Endothelial cell of umbilical vein (primary cell): ENCODE measurements at regions not wholly inside any gene's neighbourhood (a gene's known extent, or its start where the extent isn't known, plus 50 kb on each side); places are given as distances from the start of the nearest gene placed in this dataset.

Experiments used
- BruUV-seq: library from RNA; stranded (reverse); fragments of 400-500 nt; replicated peaks from 2 replicates; lab custom pipeline; 2021; lab: Mats Ljungman, UMichigan
- CTCF ChIA-PET: fragments of 300-600, 350-600 bp; sonication (Branson Sonifier 250); formaldehyde crosslinking; loops from one replicate; lab custom pipeline; 2021; ENCODE audit warnings: antibody characterized with exemption, inconsistent platforms; lab: Charles Lee
- POLR2A ChIA-PET: fragments of 300-600, 350-600 bp; sonication (Branson Sonifier 250); formaldehyde crosslinking; loops from one replicate; lab custom pipeline; 2021; ENCODE audit warnings: antibody characterized with exemption, inconsistent platforms; lab: Charles Lee
- DNase-seq: peaks from one replicate; pipeline ENCODE4 v3.0.0-alpha.2; 2011; ENCODE audit warnings: low read depth, low spot score
- FAIRE-seq: peaks from 2 replicates; lab custom pipeline; 2011; peaks lifted over from hg19 to GRCh38; lab: Jason Lieb, UNC
- H2AFZ ChIP-seq: 2 replicates; pipeline ENCODE4 v1.6.0; 2012; ENCODE audit warnings: low read depth, low read length, control low read depth, inconsistent platforms
- H3K27ac ChIP-seq: 2 replicates; pipeline ENCODE4 v1.5.1; 2011; ENCODE audit warnings: low read depth, mild to moderate bottlenecking, control low read depth, low read length, moderate library complexity; ENCODE audit not compliant: insufficient read depth
- H3K27me3 ChIP-seq, 2 experiments: 2 replicates each; pipeline versions ENCODE4 v1.6.0 to v1.6.1; 2011; ENCODE audit warnings: low read length in 2 of 2, mixed read lengths in 1 of 2; ENCODE audit not compliant: control insufficient read depth in 2 of 2, insufficient read depth in 2 of 2
- H3K36me3 ChIP-seq, 2 experiments: 2 replicates in 1 of 2; 3 replicates in 1 of 2; pipeline ENCODE4 v1.5.1; 2011; ENCODE audit warnings: low read length in 2 of 2, mild to moderate bottlenecking in 1 of 2, moderate library complexity in 1 of 2; ENCODE audit not compliant: control insufficient read depth in 2 of 2, insufficient read depth in 2 of 2; ENCODE audit errors: extremely low read depth in 1 of 2
- H3K4me1 ChIP-seq: 3 replicates; pipeline ENCODE4 v1.5.1; 2011; ENCODE audit warnings: mild to moderate bottlenecking, low read length; ENCODE audit not compliant: control insufficient read depth, insufficient read depth; ENCODE audit errors: extremely low read depth
- H3K4me2 ChIP-seq: 2 replicates; pipeline ENCODE4 v1.6.1; 2011; ENCODE audit warnings: low read length, control low read depth, mixed read lengths; ENCODE audit not compliant: insufficient read depth
- H3K4me3 ChIP-seq, 3 experiments: fragments of 200-600 bp in 1 of 3; sonication (generic), shearing (Covaris generic) in 1 of 3; replicated peaks in 1 of 3; 2 replicates each; pipeline ENCODE4 v1.5.1; 2011 to 2016; ENCODE audit warnings: control low read depth in 3 of 3, low read length in 3 of 3, mild to moderate bottlenecking in 2 of 3, inconsistent platforms in 1 of 3, low read depth in 1 of 3, moderate library complexity in 1 of 3; ENCODE audit not compliant: insufficient read depth in 1 of 3
- H3K79me2 ChIP-seq: 2 replicates; pipeline ENCODE4 v1.6.0; 2012; ENCODE audit warnings: low read length, inconsistent platforms; ENCODE audit not compliant: control insufficient read depth, insufficient read depth
- H3K9ac ChIP-seq: replicated peaks from 2 replicates; pipeline ENCODE3; 2011; ENCODE audit warnings: low read length, control low read depth; ENCODE audit not compliant: insufficient read depth; ENCODE audit errors: extremely low read depth
- H3K9me1 ChIP-seq: replicated peaks from 3 replicates; pipeline ENCODE4 v1.6.0; 2011; ENCODE audit warnings: mild to moderate bottlenecking, low read length; ENCODE audit not compliant: control insufficient read depth, insufficient read depth; ENCODE audit errors: extremely low read depth
- H3K9me3 ChIP-seq: replicated peaks from 2 replicates; pipeline ENCODE4 v1.5.1; 2012; ENCODE audit warnings: low read length, inconsistent platforms; ENCODE audit not compliant: control insufficient read depth, insufficient read depth
- H4K20me1 ChIP-seq: replicated peaks from 2 replicates; pipeline ENCODE3; 2011; ENCODE audit warnings: mild to moderate bottlenecking, low read length; ENCODE audit not compliant: control insufficient read depth, insufficient read depth; ENCODE audit errors: extremely low read depth
- EZH2 ChIP-seq: IDR thresholded peaks from 2 replicates; pipeline ENCODE4 v1.6.1; 2012; ENCODE audit warnings: borderline replicate concordance, low read depth, mild to moderate bottlenecking, moderate library complexity, low read length, inconsistent platforms; ENCODE audit not compliant: severe bottlenecking
- FOS ChIP-seq: IDR thresholded peaks from 2 replicates; pipeline ENCODE4 v1.6.1; 2011; ENCODE audit warnings: mild to moderate bottlenecking, low read length, moderate library complexity, borderline replicate concordance; ENCODE audit not compliant: insufficient read depth
- GATA2 ChIP-seq: IDR thresholded peaks from 2 replicates; pipeline ENCODE4 v1.7.0; 2011; ENCODE audit warnings: low read depth, mild to moderate bottlenecking, moderate library complexity, mixed read lengths, low read length; ENCODE audit not compliant: insufficient read length, insufficient read depth
- JUN ChIP-seq: IDR thresholded peaks from 2 replicates; pipeline ENCODE4 v1.6.1; 2011; ENCODE audit warnings: borderline replicate concordance, low read depth; ENCODE audit not compliant: insufficient read length, insufficient read depth
- POLR2A ChIP-seq: IDR thresholded peaks from 2 replicates; pipeline ENCODE4 v1.6.1; 2012; ENCODE audit warnings: low read depth, mild to moderate bottlenecking, control low read depth, low read length
- POLR2AphosphoS5 ChIP-seq: IDR thresholded peaks from 2 replicates; pipeline ENCODE4 v1.6.1; 2012; ENCODE audit warnings: low read depth, mild to moderate bottlenecking, control low read depth, low read length, moderate library complexity; ENCODE audit not compliant: insufficient read depth
- dilution Hi-C: fragments of 300-500 bp; cut with MboI; formaldehyde crosslinking; loops from one replicate; pipeline ENCODE4 v1.15.0; 2019; ENCODE audit warnings: low sequenced_read_pairs; ENCODE audit not compliant: extremely low pct_ligation_motif_present
- intact Hi-C: fragments of 100-400 bp; cut with micrococcal nuclease; formaldehyde crosslinking; loops from one replicate; pipeline ENCODE4 v1.10.0; 2022
- TF ChIP-seq, protein P1 (sequence below): IDR thresholded peaks from 2 replicates; pipeline ENCODE4 v1.6.1; 2011; ENCODE audit not compliant: insufficient read depth, insufficient read length
- TF ChIP-seq, protein P2 (sequence below), 2 donors: IDR thresholded peaks; 1 replicate in 1 of 2; 2 replicates in 1 of 2; pipeline ENCODE4 v1.5.1; 2011; ENCODE audit warnings: low read length in 2 of 2, mild to moderate bottlenecking in 2 of 2, moderate library complexity in 2 of 2, control low read depth in 1 of 2, inconsistent platforms in 1 of 2, low read depth in 1 of 2; ENCODE audit not compliant: insufficient read depth in 1 of 2; ENCODE audit errors: extremely low read depth in 1 of 2

DNA sequence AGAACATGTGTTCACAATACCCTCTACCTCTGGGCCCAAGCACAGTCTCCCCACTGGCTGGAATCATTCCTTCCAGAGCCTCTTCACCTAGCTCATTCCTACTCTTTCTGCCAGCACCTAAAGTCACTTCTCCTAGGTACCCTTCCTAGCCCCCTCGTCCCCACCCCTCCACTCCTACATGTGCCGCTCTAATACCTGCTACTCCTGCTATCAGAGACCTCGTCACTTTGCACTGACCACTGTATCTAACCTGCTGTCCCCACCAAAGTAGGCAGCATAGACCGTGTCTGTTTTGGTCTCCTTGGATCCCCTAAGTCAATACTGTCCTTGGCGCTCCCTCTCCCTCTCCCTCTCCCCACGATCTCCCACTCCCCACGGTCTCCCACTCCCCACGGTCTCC, 53.2 kb upstream of the PKDCC start:
- H3K9me3 ChIP-seq = no peaks in the 10 kb centered on the region
- no peaks in the 10 kb centered on the region for H3K36me3 ChIP-seq
- no peak overlapping the region for H3K4me2 ChIP-seq
- DNase-seq (no peak), FAIRE-seq (no peak)
- ChIA-PET POLR2A (no interaction called here), CTCF (no interaction called here)
- no peak overlapping the region for H3K4me3 ChIP-seq
- H2AFZ ChIP-seq = no peak overlapping the region
- H3K9me1 ChIP-seq = no peaks in the 10 kb centered on the region
- no TSS peak for BruUV-seq
- peaks cover 3 to 5% of the 10 kb centered on the region in 2 experiments for H3K27me3 ChIP-seq
- dilution Hi-C loops = no loop called here
- H3K4me1 ChIP-seq = no peaks in the 10 kb centered on the region
- H3K9ac ChIP-seq = no peak overlapping the region
- no peaks in the 10 kb centered on the region for H3K79me2 ChIP-seq
- TF ChIP-seq, protein P1, sequence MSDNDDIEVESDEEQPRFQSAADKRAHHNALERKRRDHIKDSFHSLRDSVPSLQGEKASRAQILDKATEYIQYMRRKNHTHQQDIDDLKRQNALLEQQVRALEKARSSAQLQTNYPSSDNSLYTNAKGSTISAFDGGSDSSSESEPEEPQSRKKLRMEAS = no peak
- TF ChIP-seq JUN = no peak
- TF ChIP-seq POLR2A = no peak
- TF ChIP-seq GATA2 = no peak
- no peak for TF ChIP-seq POLR2AphosphoS5
- no peaks in the 10 kb centered on the region for H4K20me1 ChIP-seq
- no peak overlapping the region for H3K27ac ChIP-seq
- intact Hi-C loops = no loop called here

DNA sequence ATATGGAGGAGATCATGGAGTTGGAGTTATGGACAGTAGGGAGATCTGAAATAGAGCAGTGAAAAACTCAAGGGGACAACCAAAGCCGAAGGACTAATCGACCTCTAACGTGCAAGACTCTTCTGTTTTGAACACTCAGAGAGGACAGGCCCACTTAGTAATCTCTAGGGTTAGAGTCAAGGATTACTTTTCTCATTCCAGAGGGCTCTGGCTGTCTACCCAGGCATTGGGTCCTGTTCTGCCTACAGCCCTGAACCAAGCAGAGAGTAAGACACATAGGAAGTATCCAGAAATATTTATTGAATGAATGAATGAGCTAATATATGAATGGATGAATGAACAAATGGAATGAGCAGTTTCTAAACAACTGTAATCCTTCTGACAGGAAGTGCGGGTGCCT, 50.3 kb upstream of the PKDCC start:
- H3K4me3 ChIP-seq = no peak overlapping the region
- H3K9me1 ChIP-seq = no peaks in the 10 kb centered on the region
- no peak overlapping the region for H3K4me2 ChIP-seq
- H4K20me1 ChIP-seq = no peaks in the 10 kb centered on the region
- ChIA-PET CTCF (interaction anchor here (1.0 kb wide), 1 partner anchor 15 kb away, joined by 3 read pairs; no protein-coding TSS in a partner anchor), POLR2A (no interaction called here)
- no peak overlapping the region for H2AFZ ChIP-seq
- H3K36me3 ChIP-seq = no peaks in the 10 kb centered on the region
- peaks cover 6 to 8% of the 10 kb centered on the region in 2 experiments for H3K27me3 ChIP-seq
- H3K79me2 ChIP-seq = no peaks in the 10 kb centered on the region
- FAIRE-seq (no peak), DNase-seq (no peak)
- TF ChIP-seq JUN (no peak), FOS (no peak), POLR2AphosphoS5 (no peak), EZH2 (no peak)
- TF ChIP-seq, protein P2, sequence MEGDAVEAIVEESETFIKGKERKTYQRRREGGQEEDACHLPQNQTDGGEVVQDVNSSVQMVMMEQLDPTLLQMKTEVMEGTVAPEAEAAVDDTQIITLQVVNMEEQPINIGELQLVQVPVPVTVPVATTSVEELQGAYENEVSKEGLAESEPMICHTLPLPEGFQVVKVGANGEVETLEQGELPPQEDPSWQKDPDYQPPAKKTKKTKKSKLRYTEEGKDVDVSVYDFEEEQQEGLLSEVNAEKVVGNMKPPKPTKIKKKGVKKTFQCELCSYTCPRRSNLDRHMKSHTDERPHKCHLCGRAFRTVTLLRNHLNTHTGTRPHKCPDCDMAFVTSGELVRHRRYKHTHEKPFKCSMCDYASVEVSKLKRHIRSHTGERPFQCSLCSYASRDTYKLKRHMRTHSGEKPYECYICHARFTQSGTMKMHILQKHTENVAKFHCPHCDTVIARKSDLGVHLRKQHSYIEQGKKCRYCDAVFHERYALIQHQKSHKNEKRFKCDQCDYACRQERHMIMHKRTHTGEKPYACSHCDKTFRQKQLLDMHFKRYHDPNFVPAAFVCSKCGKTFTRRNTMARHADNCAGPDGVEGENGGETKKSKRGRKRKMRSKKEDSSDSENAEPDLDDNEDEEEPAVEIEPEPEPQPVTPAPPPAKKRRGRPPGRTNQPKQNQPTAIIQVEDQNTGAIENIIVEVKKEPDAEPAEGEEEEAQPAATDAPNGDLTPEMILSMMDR (IDR thresholded peaks at IDR 0.05; ENCODE audit: extremely low read depth in 1 of 2, insufficient read depth in 1 of 2, low read depth in 1 of 2, low read length in 2 of 2) = no peak
- TF ChIP-seq, protein P1 = no peak
- intact Hi-C loops = no loop called here
- no peaks in the 10 kb centered on the region for H3K9me3 ChIP-seq
- BruUV-seq = no TSS peak
- no peak overlapping the region for H3K27ac ChIP-seq
- dilution Hi-C loops = no loop called here
- no peaks in the 10 kb centered on the region for H3K4me1 ChIP-seq
- H3K9ac ChIP-seq = no peak overlapping the region
